ENCODE measurements at regions not wholly inside any gene's neighbourhood (a gene's known extent, or its start where the extent isn't known, plus 50 kb on each side); places are given as distances from the start of the nearest gene placed in this dataset.
"Not testable (repeated sequence)": the region's sequence is repeated elsewhere in the genome, so short reads cannot be mapped to it uniquely, and the experiment has no call there.

DNA sequence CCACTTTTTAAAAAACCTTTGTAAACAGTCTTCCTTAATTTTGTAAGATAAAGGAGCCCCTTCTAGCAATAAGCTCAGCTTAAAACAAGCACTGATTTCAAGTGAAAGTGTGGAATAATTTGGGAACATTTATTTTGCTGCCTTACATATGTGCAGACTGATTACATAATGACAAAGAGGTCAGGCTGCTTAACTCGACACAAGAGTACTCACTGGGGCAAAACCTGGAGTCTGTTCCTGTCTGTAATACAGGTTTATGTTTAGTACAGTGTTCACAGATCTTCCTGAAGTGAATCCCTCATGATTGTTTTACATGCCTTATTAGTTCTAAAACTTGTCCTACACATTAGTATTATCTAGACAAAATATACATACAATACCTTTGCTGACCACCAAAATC lies 609.8 kb downstream of the LMO7 start:
- DNase-seq, result no peak

DNA sequence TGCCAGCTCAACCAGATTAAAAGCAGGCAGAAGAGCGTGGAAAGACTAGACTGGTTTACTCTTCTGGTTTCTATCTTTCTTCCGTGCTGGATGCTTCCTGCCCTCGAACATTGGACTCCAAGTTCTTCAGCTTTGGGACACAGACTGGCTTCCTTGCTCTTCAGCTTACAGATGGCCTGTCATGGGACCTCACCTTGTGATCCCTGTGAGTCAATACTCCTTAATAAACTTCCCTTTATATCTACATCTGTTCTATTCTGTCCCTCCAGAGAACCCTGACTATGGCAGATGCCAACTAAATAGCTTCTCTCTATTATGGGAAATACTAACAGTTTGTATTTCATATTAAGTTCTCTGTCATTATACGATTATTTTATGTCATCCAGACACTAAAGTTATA lies 609.1 kb downstream of the LMO7 start:
- DNase-seq, result no peak

DNA sequence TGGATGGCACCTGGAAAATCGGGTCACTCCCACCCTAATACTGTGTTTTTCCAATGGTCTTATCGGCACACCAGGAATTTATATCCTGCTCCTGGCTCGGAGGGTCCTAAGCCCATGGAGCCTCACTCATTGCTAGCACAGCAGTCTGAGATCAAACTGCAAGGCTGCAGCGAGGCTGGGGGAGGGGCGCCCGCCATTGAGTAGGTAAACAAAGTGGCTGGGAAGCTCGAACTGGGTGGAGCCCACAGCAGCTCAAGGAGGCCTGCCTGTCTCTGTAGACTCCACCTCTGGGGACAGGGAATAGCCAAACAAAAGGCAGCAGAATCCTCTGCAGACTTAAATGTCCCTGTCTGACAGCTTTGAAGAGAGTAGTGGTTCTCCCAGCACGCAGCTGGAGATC lies 607.0 kb downstream of the LMO7 start:
- DNase-seq, result not testable (repeated sequence)

- DNase-seq, result no peak
Measured at GRCh38 chr13:76239031-76239680, 603.0 kb downstream of the LMO7 start.

- DNase-seq, result no peak
Measured at GRCh38 chr13:76231522-76232167, 595.5 kb downstream of the LMO7 start.

DNA sequence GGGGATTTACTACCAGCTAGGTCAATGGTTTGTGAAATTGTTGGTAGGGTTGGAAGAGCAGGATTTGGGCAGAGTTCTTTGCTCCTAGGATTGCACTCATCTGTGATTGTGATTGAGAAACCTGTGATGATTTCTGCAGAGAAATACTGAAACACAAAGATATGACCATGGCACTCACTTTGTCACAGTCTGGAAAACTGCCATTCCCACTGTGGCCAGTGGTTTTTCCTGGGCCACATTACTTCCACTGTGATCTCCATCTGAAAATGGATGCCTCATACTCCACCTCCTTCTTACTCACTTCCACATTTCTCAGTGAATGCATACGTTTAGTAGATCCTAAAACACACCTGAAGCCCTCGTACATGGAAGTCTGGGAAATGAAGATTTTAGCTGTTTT lies 593.2 kb downstream of the LMO7 start:
- no peak for DNase-seq

GRCh38 chr13:76226941-76227340 lies 590.8 kb downstream of the LMO7 start:
- DNase-seq, result no peak

DNA sequence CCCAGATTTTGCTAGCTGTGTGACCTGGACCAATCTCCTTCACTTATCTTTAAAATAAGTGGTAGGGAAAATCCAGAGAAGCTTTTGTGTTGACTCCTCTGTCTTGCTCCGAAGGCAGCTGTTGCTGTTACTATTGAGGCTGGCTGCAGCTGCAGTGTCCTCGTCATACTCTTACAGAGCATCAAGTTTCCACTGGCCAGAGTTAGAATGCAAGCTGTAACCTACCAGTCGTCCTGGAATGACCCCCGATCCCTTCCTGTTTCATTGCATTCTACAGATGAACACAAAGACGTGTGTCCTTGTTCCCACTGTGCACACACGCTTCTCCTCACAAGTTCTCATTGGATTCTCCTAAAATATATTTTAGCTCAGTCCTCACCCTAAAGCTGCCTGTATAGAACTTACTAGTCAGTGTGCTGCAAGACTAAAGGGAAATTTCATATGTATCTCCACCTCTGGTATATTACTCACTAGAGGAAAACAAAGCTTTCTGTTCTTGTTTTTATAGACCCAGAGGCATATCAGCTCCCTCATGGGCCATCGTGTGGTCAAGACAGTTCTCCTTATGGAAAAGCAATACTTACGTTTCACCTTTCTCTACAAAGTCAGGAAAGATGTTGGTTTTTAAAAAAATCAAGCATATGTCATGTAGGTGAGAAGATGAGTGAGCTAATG lies 589.8 kb downstream of the LMO7 start:
- no peak for DNase-seq

DNA sequence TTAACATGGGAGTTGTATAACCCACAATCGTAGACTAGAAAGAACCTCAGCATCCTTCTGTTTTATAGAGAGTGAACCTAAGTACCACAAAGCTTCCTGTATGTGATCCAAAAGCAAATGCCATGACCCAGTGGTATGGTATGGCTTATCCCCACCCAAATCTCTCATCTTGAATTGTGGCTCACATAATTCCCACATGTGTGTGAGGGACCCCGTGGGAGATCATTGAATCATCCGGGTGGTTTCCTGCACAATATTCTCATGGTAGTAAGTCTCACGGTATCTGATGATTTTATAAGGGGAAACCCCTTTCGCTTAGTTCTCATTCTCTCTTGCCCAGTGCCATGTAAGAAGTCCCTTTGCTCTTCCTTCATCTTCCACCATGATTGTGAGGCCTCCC lies 587.9 kb downstream of the LMO7 start:
- no peak for DNase-seq

DNA sequence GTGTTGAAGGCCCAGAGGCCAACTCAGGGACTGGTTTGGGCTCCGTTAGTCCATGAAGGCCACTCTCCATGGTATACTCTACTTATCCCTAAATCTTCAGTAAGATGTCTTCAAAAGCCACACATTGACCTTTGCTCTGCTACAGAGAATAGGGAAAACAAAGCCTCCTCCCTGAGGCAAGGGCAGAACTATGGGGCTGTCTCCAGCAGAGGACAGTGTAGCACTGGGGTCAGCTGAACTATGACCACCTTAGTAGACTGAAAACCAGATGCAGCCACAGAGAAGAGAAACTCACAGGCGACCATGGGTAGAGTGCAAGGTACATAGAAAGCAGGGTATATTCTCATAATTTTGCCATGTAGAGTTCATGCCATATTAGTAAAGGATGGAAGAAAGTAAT lies 587.4 kb downstream of the LMO7 start:
- no peak for DNase-seq

DNA sequence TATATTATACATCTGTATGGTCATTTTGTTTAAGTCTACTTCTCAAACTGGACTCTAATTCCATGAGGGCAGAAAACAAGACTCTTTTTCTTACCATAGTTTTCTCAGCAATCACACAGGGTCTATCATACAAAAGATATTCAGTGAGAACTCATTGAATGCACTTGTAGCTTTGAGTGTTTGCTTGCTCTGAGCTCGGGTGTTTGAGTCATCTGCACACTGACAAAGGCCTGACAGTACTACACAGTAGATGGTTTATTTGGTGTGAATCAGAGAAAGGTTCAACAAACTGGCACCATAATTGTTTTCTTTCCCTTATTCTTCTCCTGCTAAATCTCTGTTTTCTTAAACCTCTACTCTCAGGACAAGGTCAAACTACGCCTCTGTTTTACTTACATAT lies 586.4 kb downstream of the LMO7 start:
- DNase-seq, result no peak

DNA sequence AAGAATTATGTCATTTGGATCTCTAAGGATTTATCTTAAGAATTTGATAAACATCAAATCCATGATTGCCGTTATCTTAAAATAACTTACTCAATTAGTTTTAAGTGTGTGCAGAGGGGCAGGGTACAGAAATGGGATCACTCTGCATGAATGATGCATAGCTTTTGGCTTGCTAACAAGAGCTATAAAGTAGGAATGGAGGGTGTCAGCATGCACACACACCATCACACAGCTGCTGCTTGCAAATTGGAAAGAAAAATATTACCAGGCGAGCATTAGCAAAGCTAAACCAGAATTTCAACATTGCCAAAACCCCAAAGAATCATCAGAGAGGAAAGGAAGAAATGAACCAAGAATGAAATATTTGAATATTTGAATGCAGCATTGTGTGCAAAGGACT lies 580.6 kb downstream of the LMO7 start:
- no peak for DNase-seq

- no peak for DNase-seq
Measured at GRCh38 chr13:76214001-76214400, 577.9 kb downstream of the LMO7 start.

DNA sequence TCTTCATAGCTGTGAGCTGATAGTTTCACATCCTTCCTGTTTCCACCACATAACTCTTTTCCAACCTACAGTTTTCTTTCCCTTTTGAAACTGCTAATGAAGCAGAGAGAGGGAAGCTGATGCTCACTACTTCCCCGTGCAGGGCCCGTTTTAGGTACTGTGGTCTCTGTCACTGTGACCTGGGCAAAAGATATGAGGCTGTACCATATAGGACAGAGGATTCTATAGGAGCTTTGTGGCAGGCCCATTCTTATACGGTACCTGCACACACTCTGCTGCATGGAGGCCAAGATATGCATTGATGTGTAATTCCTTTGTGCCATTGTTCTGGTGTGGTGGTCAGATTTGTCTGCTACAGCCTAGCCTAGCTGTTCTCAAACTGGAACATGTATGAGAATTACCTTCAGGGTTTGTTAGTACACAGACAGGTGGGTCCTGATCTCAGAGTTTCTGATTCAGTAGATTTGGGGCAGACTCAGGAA lies 577.3 kb downstream of the LMO7 start:
- DNase-seq, result no peak

GRCh38 chr13:76210262-76210661 lies 574.1 kb downstream of the LMO7 start:
- DNase-seq, result no peak

DNA sequence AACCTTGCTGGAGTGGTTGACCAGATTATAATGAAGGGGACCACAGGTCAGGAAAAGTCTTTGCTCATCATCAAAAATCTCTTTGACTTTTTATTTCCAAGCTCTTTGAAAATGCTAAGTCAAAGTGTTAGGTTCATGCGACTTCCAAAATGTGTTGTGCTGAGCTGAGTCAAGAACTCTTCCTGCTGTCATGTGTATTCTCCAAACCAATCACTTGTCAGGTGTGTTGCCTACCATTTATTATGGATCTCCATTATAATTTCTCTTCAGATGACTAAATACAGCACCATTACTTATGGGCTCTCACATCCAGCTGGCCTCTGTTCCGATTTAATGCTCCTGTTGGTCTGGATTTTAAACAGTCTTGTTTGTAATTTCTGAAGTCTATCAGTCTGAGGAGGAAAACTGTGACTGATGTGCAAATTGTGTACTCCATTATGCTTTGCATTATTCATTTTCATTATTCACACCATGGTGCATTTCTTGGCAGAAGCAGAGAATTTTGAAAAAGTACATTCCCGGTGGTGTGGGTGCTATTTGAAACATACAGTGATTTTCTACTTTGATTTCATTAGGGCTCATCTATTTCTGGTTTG lies 562.5 kb downstream of the LMO7 start:
- DNase-seq, result no peak

- DNase-seq, result no peak
Measured at GRCh38 chr13:76189882-76190519, 553.9 kb downstream of the LMO7 start.

GRCh38 chr13:76175961-76176725 lies 540.0 kb downstream of the LMO7 start:
- no peak for DNase-seq

DNA sequence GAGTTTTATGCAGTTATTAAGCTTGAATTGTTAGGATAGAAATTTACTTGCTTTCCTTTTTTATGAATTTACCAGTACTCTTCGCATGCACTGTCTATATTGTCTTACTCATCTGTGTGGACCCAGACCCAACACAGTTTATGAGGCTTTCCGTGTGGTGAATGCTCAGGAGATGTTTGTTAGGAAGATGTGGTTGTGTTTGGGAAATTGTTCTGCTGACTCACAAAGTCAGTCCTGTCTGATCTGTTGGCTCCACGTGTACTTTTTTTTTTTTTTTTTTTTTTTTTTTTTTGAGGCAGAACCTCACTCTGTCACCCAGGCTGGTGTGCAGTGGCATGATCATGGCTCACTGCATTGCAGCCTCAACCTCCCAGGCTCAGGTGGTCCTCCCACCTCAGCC lies 532.5 kb downstream of the LMO7 start:
- DNase-seq, result no peak

- no peak for DNase-seq
Measured at GRCh38 chr13:76164290-76164689, 528.2 kb downstream of the LMO7 start.

- DNase-seq, result no peak
Measured at GRCh38 chr13:76163761-76164160, 527.6 kb downstream of the LMO7 start.
